GM18517 (cell line): ENCODE measurements at regions not wholly inside any gene's neighbourhood (a gene's known extent, or its start where the extent isn't known, plus 50 kb on each side); places are given as distances from the start of the nearest gene placed in this dataset.
"Not testable (repeated sequence)": the region's sequence is repeated elsewhere in the genome, so short reads cannot be mapped to it uniquely, and the experiment has no call there.

Experiments
- ATAC-seq: cut with Tn5 transposase; IDR thresholded peaks from one replicate; pipeline ENCODE4 v1.9.1; 2021; ENCODE audit warnings: mild to moderate bottlenecking, moderate library complexity; ENCODE audit not compliant: unreplicated experiment

- no peak for ATAC-seq
Observed at GRCh38 chr1:178020968-178021640, 51.2 kb upstream of the SEC16B start.

GRCh38 chr1:178021950-178022349 lies 52.1 kb upstream of the SEC16B start:
- ATAC-seq = no peak

DNA sequence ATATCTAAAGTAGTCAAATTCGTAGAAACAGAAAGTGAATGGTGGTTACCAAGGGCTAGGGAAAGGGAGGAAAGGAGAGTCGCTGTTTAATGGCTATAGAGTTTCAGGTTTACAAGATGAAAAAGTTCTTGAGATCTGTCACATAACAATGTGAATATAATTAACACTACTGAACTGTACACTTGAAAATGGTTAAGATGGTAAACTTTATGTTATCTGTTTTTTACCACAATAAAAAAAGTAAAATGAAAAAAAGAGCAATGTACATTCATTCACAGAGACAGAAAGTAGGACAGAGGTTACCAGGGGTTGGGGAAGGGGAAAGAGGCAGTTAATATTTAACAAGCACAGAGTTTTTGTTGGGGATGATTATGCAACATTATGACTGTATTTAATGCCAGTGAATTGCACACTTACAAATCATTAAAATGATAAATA lies 53.3 kb upstream of the SEC16B start:
- peak; percentile 58 for ATAC-seq

- ATAC-seq = no peak
Observed at GRCh38 chr1:178024504-178024903, 54.6 kb upstream of the SEC16B start.

- no peak for ATAC-seq
Observed at GRCh38 chr1:178025613-178026356, 55.9 kb upstream of the SEC16B start.

DNA sequence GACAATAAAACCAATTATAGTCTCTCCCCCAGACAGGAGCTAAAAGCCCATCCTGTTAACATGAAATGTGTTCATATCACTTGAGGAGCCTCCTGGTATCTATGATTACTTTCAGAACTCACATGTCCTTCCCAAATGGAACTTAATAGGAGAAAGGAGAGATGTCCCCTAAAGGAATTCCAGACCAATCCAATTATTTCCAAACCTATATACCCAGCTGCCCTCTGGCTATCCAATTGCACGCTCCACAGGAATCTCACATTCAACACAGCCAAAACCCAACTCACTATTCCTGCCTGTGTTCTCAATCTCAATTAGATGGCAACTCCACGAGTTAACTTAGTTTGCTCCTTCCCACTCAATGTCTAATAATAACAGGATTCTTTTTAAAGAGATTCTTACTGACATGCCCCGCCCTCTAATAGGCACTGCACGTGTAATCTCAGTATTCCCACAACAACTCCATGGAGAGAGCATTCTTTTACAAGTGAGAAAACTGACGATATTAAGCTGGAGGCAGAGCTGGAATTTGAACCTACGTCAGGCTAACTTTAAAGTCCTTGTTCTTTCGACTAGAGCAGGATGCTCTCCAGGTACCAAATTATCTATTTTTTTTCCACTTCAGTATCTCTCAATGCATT lies 59.1 kb upstream of the SEC16B start:
- no peak for ATAC-seq

DNA sequence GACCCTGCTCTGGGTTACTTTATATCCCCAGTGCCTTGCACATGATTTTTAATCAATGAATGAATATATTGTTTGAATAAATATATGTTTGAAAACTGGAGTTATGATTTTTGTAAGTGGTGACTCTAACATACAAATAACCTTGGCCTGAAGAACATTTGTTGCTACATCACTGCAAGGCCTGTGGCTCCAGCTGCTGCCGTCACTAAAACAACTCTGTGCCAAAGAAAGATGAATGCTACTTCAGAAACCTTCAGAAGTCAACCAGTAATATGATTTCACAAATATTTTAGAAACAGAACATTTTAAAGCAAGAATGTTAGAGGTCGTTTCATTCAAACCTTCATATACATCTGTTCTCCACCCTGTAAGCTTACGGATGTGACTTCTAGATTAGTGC lies 60.6 kb upstream of the SEC16B start:
- ATAC-seq = no peak

DNA sequence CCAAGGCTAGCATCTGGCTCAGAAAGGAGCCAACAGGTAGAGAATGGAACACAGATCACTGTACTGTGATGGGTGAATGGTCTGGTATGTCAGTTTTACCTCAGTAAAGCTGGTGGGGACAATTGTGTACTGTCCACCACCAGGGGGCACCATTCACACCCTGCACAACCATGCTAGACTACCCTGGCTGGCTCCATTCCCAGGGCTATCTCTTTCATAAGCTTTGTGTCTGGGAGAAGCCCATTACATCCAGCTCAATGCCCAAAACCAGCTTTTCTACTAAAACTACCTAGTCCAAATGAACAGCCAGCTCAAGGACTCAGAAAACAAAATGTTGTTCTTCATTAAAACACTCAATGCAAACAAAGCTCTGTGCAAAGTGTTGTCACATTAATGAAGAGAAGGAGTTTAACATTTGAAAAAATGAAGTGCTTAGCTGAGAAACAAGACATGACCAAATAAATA lies 62.0 kb upstream of the RASAL2 start:
- peak; percentile 82 for ATAC-seq

- ATAC-seq = no peak
Observed at GRCh38 chr1:178033019-178033418, 60.9 kb upstream of the RASAL2 start.

DNA sequence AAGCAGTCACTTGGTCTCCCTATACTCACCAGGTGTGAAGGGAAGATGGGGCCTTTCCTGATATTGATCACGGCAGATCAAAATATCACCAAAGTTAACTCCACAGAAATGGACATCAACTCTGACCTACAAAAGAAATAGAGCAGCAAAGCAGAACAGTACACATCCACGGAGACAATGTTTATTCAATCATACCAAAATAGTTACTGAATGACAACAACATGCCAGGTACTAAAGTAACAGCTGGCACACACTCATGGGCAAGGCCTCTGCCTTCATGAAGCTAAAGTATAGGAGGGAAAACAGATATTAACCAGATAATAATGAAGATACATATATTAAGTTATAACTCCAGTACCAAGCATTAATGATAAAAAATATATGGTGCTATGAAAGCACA lies 59.2 kb upstream of the RASAL2 start:
- no peak for ATAC-seq

GRCh38 chr1:178036090-178036489 lies 57.8 kb upstream of the RASAL2 start:
- no peak for ATAC-seq

DNA sequence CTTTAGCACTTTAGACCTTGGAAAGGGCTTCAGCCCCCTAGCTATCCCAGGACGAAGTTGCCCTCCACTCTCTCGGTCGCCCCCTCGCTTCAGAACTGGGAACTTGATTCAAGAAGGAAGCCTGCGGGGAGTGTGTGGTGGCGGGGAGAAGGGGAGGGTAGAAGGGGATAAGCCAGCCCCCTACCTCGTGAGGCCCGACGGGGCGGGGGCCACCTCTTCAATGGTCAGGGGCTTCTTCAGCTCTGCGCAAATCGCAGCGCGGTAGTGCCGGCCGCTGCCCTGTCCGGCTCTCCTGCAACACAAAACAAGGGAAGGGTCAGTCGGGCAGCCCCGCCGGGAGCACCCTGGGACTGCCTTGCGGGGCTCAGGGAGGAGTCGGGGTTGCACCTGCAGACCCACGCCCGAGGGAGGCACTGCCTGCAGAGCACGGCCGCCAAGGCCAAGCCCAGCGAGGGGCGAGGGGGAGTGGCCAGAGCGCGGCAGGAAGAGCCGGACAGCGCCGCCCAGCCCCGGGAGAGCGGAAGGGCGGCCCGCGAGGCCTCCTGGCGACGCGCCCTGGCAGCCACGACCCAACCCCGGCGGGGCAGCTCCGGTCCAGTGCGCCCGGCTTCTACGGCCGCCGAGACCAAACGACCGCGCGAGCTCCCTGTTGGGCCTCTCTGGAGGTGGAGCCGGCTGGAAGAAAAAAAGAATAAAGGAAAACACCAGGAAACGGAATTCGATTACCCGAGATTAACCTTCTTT lies 56.2 kb upstream of the RASAL2 start:
- ATAC-seq = no peak

DNA sequence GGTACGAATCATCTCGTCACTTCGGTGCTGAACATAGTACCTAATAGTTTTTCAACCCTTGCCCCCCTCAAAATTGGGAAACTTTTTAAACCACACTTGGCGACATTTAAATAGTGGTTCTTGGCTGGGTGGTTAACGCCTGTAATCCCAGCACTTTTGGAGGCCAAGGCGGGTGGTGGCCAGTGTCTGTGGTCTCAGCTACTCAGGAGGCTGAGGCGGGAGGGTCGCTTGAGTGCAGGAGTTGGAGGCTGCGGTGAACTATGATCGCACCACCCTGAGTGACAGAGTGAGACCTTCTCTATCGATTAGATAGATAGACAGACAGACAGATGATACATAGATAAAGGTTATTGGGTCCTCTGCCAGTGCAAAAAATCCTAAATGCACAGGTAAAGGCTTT lies 55.5 kb upstream of the RASAL2 start:
- no peak for ATAC-seq

GRCh38 chr1:178039891-178040290 lies 54.0 kb upstream of the RASAL2 start:
- no peak for ATAC-seq

GRCh38 chr1:178043940-178044339 lies 50.0 kb upstream of the RASAL2 start:
- not testable (repeated sequence) for ATAC-seq
